Ovary (tissue), 7 donors: ENCODE measurements at regions not wholly inside any gene's neighbourhood (a gene's known extent, or its start where the extent isn't known, plus 50 kb on each side); places are given as distances from the start of the nearest gene placed in this dataset.

Source experiments
- DNase-seq, 5 donors: peaks; one replicate each; pipeline ENCODE4 v3.0.0-alpha.2; 2019 to 2020
- H3K27ac ChIP-seq, 2 donors: fragments of 200-600 bp; one replicate each; pipeline versions ENCODE4 v1.5.1 to v1.8.0; 2019 to 2022
- H3K27me3 ChIP-seq: fragments of 200-600 bp; one replicate; pipeline ENCODE4 v1.8.0; 2022
- H3K36me3 ChIP-seq: fragments of 200-600 bp; sonication (generic); one replicate; pipeline ENCODE4 v1.5.1; 2019
- H3K4me1 ChIP-seq: one replicate; pipeline ENCODE4 v1.8.1; 2013; ENCODE audit warnings: mild to moderate bottlenecking, moderate library complexity; ENCODE audit not compliant: insufficient read depth
- H3K4me3 ChIP-seq: fragments of 200-600 bp; sonication (generic); one replicate; pipeline ENCODE4 v1.5.1; 2017
- H3K9me3 ChIP-seq, 2 donors: fragments of 200-600 bp in 1 of 2; sonication (generic) in 1 of 2; one replicate each; pipeline versions ENCODE4 v1.5.1 to v1.8.1; 2013 to 2019; ENCODE audit warnings: mild to moderate bottlenecking in 1 of 2, moderate library complexity in 1 of 2
- EP300 ChIP-seq: sonication (generic); formaldehyde crosslinking; IDR thresholded peaks from one replicate; pipeline ENCODE4 v1.6.1; 2017; ENCODE audit warnings: antibody characterized with exemption
- POLR2A ChIP-seq: fragments of 450-650 bp; IDR thresholded peaks from one replicate; pipeline ENCODE4 v1.6.1; 2017; ENCODE audit warnings: antibody characterized with exemption, mild to moderate bottlenecking, moderate library complexity
- WGBS, 3 donors: extraction: QIAGEN DNeasy Blood & Tissue Kit in 1 of 3; methylation state at CpG; one replicate each; pipeline versions ENCODE4 v1.1.5 to v1.1.7; 2013 to 2017; 5-methylcytosine and 5-hydroxymethylcytosine counted together
- intact Hi-C, 4 donors: fragments of 100-400 bp; cut with DNase I; formaldehyde crosslinking; loops; one replicate each; pipeline versions ENCODE4 v1.11.0 to v1.15.1; 2022 to 2023
- TF ChIP-seq, protein P1 (sequence below), 3 donors: fragments of 450-650 bp in 2 of 3; fragments of 200-600 bp in 1 of 3; IDR thresholded peaks; one replicate each; pipeline versions ENCODE4 v1.5.1 to v1.8.0; 2016 to 2022; ENCODE audit warnings: antibody characterized with exemption in 3 of 3, mild to moderate bottlenecking in 1 of 3
- donor health status: DM: no; HTN: no; CAD: no; lungs with moderate emphysema.
- donor health status: DM: no; HTN: no; CAD: no.
- donor health status: Bipolar disorder and iron deficiency.
- donor health status: DM: no; HTN: no; CAD: no.
- donor health status: DM: yes; HTN: yes; CAD: no.

DNA sequence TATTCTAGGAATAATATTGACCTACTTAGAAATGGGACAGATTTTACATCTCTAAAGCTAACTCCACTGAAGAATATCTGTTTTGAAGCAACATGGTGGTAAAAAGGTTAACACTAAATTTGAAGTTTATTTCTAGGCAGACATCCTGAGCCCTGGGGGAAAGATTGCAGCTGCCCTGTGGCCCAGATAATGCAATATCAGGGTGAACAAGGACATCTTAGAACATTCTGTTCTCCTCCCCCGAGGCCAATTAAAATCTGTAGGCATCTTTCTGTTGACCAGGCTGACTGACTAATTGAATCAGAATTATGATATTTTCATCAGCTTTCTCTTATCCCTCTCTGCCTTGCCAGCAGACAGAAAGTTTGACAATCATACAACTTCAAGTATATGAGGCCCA, 149.8 kb upstream of the DUSP10 start:
- Histone ChIP-seq H3K4me3 (no peak overlapping the region), H3K9me3 (no peaks in the 10 kb centered on the region), H3K36me3 (no peaks in the 10 kb centered on the region), H3K27me3 (no peaks in the 10 kb centered on the region), H3K27ac (no peak overlapping the region), H3K4me1 (peaks cover 1% of the 10 kb centered on the region)
- DNase-seq = no peak
- no peak for TF ChIP-seq POLR2A
- no peak for TF ChIP-seq EP300
- TF ChIP-seq, protein P1, sequence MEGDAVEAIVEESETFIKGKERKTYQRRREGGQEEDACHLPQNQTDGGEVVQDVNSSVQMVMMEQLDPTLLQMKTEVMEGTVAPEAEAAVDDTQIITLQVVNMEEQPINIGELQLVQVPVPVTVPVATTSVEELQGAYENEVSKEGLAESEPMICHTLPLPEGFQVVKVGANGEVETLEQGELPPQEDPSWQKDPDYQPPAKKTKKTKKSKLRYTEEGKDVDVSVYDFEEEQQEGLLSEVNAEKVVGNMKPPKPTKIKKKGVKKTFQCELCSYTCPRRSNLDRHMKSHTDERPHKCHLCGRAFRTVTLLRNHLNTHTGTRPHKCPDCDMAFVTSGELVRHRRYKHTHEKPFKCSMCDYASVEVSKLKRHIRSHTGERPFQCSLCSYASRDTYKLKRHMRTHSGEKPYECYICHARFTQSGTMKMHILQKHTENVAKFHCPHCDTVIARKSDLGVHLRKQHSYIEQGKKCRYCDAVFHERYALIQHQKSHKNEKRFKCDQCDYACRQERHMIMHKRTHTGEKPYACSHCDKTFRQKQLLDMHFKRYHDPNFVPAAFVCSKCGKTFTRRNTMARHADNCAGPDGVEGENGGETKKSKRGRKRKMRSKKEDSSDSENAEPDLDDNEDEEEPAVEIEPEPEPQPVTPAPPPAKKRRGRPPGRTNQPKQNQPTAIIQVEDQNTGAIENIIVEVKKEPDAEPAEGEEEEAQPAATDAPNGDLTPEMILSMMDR (IDR thresholded peaks at IDR 0.05) = no peak
- intact Hi-C loops = no loop called here
- WGBS, 3 donors = 32 to 52% (median 42%) methylated on average over 1 of the region's 1 CpG

DNA sequence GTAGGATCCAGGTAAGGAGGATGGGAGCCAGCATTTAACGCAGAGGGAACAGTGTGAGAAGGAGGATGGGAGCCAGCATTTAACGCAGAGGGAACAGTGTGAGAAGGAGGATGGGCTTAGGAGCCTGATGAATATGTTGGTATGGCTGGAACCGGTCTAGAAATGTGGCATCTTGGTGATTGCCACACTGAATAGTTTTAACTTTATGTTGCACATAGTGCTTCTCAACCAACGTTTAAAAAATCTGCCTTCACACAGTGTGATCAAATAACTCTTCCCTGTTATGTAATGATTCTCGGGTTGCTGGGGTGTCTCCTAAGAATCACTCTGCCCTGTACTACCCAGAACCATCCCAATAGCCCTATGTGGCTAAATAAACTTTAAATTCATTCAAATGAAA, 146.9 kb upstream of the DUSP10 start:
- Histone ChIP-seq H3K4me3 (no peak overlapping the region), H3K36me3 (no peaks in the 10 kb centered on the region), H3K27ac (no peak overlapping the region), H3K27me3 (no peaks in the 10 kb centered on the region), H3K9me3 (no peaks in the 10 kb centered on the region), H3K4me1 (peaks cover 1% of the 10 kb centered on the region)
- intact Hi-C loops = no loop called here
- 85 to 90% (median 87%) methylated on average over 5 of the region's 5 CpGs for WGBS, 3 donors
- no peak for DNase-seq
- TF ChIP-seq POLR2A = no peak
- TF ChIP-seq, protein P1 (IDR thresholded peaks at IDR 0.05) = no peak
- TF ChIP-seq EP300 = no peak

DNA sequence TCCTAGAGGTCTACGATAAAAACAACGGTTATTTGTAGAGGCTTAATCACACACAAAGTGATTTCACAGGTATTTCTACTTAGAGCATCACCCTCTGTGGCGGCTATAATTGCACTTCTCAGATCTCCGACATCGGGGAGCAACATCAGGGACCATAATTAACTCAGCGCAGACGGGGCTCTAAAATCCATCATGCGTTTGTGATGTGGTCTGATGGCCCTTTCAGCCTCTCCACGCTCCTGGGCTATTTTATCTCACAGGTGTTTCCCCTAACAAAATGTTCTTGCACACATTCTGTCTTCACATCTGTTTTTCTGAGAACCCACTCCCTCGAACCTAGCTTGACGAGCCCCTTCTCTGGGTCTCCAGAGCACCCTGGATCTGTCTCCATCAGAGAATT, 146.3 kb upstream of the DUSP10 start:
- DNase-seq = no peak
- Histone ChIP-seq H3K4me3 (no peak overlapping the region), H3K9me3 (no peaks in the 10 kb centered on the region), H3K27ac (no peak overlapping the region), H3K4me1 (peaks cover 1% of the 10 kb centered on the region), H3K36me3 (no peaks in the 10 kb centered on the region), H3K27me3 (no peaks in the 10 kb centered on the region)
- intact Hi-C loops = no loop called here
- no peak for TF ChIP-seq EP300
- TF ChIP-seq, protein P1 (IDR thresholded peaks at IDR 0.05) = no peak
- no peak for TF ChIP-seq POLR2A
- WGBS, 3 donors = 81 to 87% (median 84%) methylated on average over 11 of the region's 11 CpGs

DNA sequence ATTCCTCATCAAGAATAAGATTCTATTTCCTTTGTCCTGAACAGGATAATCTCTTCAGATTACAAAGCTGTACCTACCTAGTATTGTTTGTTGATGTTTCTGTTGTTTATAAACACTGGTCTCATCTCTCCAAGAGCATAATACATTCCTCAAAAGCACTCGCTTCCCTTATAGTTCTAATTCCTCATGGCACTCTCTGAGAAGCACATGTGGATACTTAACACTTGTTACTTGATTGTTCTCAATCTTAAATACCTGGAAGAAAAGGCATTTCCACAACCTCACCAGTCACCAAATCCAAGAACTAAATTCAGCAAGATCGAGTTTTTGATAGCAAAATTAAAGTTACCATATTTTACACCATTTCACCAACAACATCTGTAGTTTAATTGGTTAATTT, 145.9 kb upstream of the DUSP10 start:
- Histone ChIP-seq H3K27me3 (no peaks in the 10 kb centered on the region), H3K36me3 (no peaks in the 10 kb centered on the region), H3K9me3 (no peaks in the 10 kb centered on the region), H3K4me1 (peaks cover 1% of the 10 kb centered on the region), H3K4me3 (no peak overlapping the region), H3K27ac (no peak overlapping the region)
- 83 to 94% (median 86%) methylated on average over 2 of the region's 2 CpGs for WGBS, 3 donors
- intact Hi-C loops = no loop called here
- no peak for DNase-seq
- TF ChIP-seq, protein P1 (IDR thresholded peaks at IDR 0.05) = no peak
- no peak for TF ChIP-seq POLR2A
- TF ChIP-seq EP300 = no peak

DNA sequence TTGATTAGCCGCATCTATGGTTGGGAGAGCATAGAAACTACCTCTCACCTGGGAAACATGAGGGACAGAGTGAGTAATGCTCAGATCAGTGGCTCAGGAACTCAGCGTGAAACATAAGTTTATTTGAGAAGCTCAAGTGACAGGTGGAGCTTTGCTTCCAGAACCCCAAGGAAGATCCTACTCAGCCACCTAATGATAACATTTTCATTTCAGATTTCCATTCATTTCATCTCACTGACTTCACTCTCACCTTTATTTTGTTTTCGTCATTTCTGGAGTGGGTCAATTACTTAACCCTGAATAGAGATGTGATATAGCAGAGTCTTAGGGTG, 145.5 kb upstream of the DUSP10 start:
- 72 to 87% (median 80%) methylated on average over 3 of the region's 3 CpGs for WGBS, 3 donors
- H3K4me1 ChIP-seq = peaks cover 1% of the 10 kb centered on the region
- no peaks in the 10 kb centered on the region for H3K36me3 ChIP-seq
- no peak overlapping the region for H3K27ac ChIP-seq
- intact Hi-C loops = no loop called here
- no peak for DNase-seq
- no peaks in the 10 kb centered on the region for H3K27me3 ChIP-seq
- H3K4me3 ChIP-seq = no peak overlapping the region
- H3K9me3 ChIP-seq = no peaks in the 10 kb centered on the region
- TF ChIP-seq EP300 (no peak), POLR2A (no peak)
- TF ChIP-seq, protein P1 (IDR thresholded peaks at IDR 0.05) = no peak
